Heart left ventricle (tissue), 13 donors: ENCODE measurements at regions not wholly inside any gene's neighbourhood (a gene's known extent, or its start where the extent isn't known, plus 50 kb on each side); places are given as distances from the start of the nearest gene placed in this dataset.

Experiments used
- CTCF ChIP-seq, 12 donors: fragments of 200-600 bp; sonication (generic) in 4 of 12; IDR thresholded peaks; one replicate each; pipeline versions ENCODE4 v1.5.0 to v1.8.0; 2018 to 2022; ENCODE audit warnings: antibody characterized with exemption in 12 of 12, mild to moderate bottlenecking in 5 of 12
- POLR2A ChIP-seq, 2 donors: fragments of 450-650 bp; IDR thresholded peaks; one replicate each; pipeline ENCODE4 v1.6.1; 2017; ENCODE audit warnings: antibody characterized with exemption in 2 of 2, mild to moderate bottlenecking in 2 of 2, moderate library complexity in 2 of 2
- donor health status: ischemic (EF 13 %, LVEDD 7.1; RV severe dilation, severe dysfunction).
- donor health status: DM: no; HTN: yes; CAD: no.
- donor health status: DM: no; HTN: no; CAD: no.
- donor health status: ischemic (EF 25% LVEDD 6.9; RV normal size, moderate dysfunction).
- donor health status: ischemic (EF 25% LVEDD 5.7; RV mildly dilated, moderate dysfunction).
- donor health status: ischemic (EF 35%, LVEDD 5.7; RV mildly dilated, moderate dysfunction).
- donor health status: nonischemic (EF 11% LVEDD 7.7; RV severe dilation, severe dysfunction).
- donor health status: DM: yes; HTN: yes; CAD: no.
- donor health status: PGD.
- donor health status: ischemic (EF 29% LVEDD 5.4; RV normal size, mild dysfunction).
- donor health status: nonischemic (EF 23%, LVEDD 6.1; RV moderate dilation, normal function).

GRCh38 chr13:44074611-44075010, 194.9 kb downstream of the LACC1 start:
- TF ChIP-seq CTCF (IDR thresholded peaks at IDR 0.05) (no peak), POLR2A (IDR thresholded peaks at IDR 0.05) (no peak)
